ENCODE measurements at regions not wholly inside any gene's neighbourhood (a gene's known extent, or its start where the extent isn't known, plus 50 kb on each side); places are given as distances from the start of the nearest gene placed in this dataset.

GRCh38 chr9:18141681-18142080 lies 332.3 kb upstream of the ADAMTSL1 start:
- TF ChIP-seq, protein P1, sequence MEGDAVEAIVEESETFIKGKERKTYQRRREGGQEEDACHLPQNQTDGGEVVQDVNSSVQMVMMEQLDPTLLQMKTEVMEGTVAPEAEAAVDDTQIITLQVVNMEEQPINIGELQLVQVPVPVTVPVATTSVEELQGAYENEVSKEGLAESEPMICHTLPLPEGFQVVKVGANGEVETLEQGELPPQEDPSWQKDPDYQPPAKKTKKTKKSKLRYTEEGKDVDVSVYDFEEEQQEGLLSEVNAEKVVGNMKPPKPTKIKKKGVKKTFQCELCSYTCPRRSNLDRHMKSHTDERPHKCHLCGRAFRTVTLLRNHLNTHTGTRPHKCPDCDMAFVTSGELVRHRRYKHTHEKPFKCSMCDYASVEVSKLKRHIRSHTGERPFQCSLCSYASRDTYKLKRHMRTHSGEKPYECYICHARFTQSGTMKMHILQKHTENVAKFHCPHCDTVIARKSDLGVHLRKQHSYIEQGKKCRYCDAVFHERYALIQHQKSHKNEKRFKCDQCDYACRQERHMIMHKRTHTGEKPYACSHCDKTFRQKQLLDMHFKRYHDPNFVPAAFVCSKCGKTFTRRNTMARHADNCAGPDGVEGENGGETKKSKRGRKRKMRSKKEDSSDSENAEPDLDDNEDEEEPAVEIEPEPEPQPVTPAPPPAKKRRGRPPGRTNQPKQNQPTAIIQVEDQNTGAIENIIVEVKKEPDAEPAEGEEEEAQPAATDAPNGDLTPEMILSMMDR (conservative IDR thresholded peaks at IDR 0.05): no peak
- no peak overlapping the region for H3K27ac ChIP-seq

DNA sequence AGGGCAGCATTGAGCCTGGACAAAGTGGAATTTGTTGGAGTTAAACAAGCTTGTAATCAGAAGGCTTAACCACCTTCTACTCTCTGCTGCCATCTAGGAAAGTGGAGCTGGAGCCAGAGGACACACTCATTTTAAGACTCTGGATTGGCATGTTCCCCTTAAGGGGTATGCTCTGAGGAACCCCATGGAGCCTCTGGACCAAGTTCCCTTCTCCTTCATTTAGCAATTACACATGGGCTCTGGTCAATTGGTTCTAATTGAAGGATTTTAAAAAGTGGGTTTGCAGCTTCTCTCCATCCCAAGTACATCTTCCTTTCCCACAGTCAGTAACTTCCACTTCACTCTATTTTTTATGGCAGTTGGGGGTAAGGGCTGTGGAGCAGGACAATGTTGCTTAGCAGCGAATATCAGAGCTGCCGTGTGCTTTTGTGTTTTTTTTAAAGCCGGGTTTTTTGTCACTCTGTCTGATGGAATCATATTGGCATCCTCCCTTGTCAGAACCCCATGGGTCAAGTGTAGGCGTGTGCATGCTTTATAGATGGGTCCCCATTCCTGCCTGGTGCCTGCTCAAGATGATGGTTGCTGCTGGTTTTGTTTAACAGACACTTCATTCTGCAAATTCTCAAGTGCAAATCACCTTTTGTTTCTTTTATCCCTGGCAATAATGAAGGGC lies 330.7 kb upstream of the ADAMTSL1 start:
- TF ChIP-seq, protein P1 (conservative IDR thresholded peaks at IDR 0.05): peak; percentile 78
- no peak overlapping the region for H3K27ac ChIP-seq

DNA sequence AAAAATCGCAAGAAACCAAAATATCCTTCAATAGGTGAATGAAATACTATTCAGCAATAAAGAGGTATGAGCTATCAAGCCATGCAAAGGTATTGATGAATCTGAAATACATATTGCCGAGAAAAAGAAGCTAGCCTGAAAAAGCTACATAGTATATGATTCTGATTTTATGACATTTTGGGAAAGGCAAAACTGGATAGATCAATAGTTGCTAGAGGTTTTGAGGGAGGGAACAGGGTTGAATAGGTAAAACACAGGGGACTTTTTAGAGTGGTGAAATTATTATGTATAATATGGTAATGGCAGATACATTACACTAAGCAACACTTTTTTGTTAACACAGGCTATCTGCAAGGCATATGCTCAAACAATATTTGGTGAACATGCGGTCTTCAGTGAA lies 327.6 kb upstream of the ADAMTSL1 start:
- TF ChIP-seq, protein P1 (conservative IDR thresholded peaks at IDR 0.05): no peak
- H3K27ac ChIP-seq: no peak overlapping the region

GRCh38 chr9:18149471-18150011 lies 324.4 kb upstream of the ADAMTSL1 start:
- TF ChIP-seq, protein P1 (conservative IDR thresholded peaks at IDR 0.05): peak; percentile 47
- H3K27ac ChIP-seq: no peak overlapping the region

DNA sequence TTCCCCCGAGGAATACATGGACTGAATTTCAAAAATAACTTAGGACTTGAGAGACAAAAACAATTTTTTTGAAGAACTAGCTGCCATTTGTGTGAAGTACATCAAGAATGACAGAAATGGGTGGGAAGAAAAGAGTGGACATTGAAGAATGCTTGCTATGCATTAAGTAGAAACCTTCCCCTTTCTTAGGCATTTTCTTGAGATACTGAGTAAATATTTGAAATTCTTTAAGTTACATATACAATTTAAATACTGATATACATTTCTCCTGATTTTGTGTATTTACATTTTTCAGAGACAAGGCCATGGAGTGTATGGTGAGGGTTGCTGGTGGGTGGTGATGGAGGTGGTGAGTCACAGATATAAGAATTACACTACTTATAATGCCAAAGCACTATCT lies 319.3 kb upstream of the ADAMTSL1 start:
- TF ChIP-seq, protein P1 (conservative IDR thresholded peaks at IDR 0.05): no peak
- no peak overlapping the region for H3K27ac ChIP-seq

DNA sequence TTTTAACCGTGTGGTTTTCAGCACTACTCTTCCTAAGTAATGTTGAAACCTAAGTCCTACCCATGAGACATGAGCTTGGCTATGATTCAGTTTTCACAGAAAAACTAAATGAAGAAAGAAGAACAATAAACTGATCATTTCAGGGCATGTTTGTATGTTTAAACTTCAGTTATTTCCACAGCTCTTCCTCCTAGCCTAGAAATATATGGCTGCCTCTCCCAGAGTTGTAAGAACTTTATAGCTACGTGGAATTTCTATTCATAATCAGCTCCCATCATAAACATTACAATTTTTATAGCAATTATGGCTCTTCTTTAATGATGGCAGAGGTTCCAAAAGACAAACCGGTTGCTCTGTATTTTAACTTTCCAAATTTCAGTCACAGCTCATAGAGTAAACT lies 314.7 kb upstream of the ADAMTSL1 start:
- H3K27ac ChIP-seq: no peak overlapping the region
- TF ChIP-seq, protein P1 (conservative IDR thresholded peaks at IDR 0.05): no peak

GRCh38 chr9:18163146-18163545 lies 310.8 kb upstream of the ADAMTSL1 start:
- H3K27ac ChIP-seq: no peak overlapping the region
- TF ChIP-seq, protein P1 (conservative IDR thresholded peaks at IDR 0.05): no peak

Data from VCaP (cell line).